IMR-90 (cell line): ENCODE measurements at regions not wholly inside any gene's neighbourhood (a gene's known extent, or its start where the extent isn't known, plus 50 kb on each side); places are given as distances from the start of the nearest gene placed in this dataset.

Source experiments
- FOS ChIP-seq: fragments of 150-350 bp; IDR thresholded peaks from 2 replicates; pipeline ENCODE4 v1.6.1; 2016; ENCODE audit warnings: low read depth, low read length
- MXI1 ChIP-seq: IDR thresholded peaks from 2 replicates; pipeline ENCODE4 v1.6.1; 2012; ENCODE audit warnings: low read depth, mild to moderate bottlenecking, low read length, moderate library complexity, borderline replicate concordance
- POLR2A ChIP-seq: IDR thresholded peaks from 2 replicates; pipeline ENCODE4 v1.6.1; 2012; ENCODE audit warnings: mild to moderate bottlenecking, low read depth, low read length
- RAD21 ChIP-seq: IDR thresholded peaks from 2 replicates; pipeline ENCODE4 v1.6.1; 2012; ENCODE audit warnings: low read length, improper control_type of control experiment
- RFX5 ChIP-seq: IDR thresholded peaks from 2 replicates; pipeline ENCODE4 v1.8.0; 2012; ENCODE audit warnings: low read depth, mild to moderate bottlenecking, low read length, moderate library complexity
- TF ChIP-seq, protein P1 (sequence below): conservative IDR thresholded peaks from 2 replicates; pipeline ENCODE4 v1.5.1; 2012; ENCODE audit warnings: mild to moderate bottlenecking, low read depth, low read length, improper control_type of control experiment
- TF ChIP-seq, protein P2 (sequence below): fragments of 150-350 bp; IDR thresholded peaks from 2 replicates; pipeline ENCODE4 v1.6.1; 2017; ENCODE audit warnings: mild to moderate bottlenecking, antibody characterized with exemption, low read length, low read depth

DNA sequence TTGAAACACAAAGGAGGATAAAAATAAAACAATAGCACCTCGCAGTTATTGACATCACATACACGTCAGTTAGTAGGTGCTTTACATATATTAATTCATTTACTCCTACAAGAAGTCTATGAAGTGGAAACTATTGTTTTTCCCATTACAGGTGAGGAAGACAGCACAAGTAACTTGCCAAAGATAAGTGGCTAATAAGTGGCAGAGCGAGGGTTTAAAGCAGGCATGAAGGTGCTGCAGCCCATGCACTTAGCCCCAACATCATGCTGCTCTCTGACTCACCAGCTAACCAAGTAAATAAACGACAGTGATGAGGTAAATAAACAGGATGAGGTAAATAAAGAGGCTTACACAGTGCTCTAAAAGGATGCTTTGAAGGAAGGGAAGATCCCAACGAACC, 498.6 kb upstream of the ZEB2 start:
- TF ChIP-seq, protein P1, sequence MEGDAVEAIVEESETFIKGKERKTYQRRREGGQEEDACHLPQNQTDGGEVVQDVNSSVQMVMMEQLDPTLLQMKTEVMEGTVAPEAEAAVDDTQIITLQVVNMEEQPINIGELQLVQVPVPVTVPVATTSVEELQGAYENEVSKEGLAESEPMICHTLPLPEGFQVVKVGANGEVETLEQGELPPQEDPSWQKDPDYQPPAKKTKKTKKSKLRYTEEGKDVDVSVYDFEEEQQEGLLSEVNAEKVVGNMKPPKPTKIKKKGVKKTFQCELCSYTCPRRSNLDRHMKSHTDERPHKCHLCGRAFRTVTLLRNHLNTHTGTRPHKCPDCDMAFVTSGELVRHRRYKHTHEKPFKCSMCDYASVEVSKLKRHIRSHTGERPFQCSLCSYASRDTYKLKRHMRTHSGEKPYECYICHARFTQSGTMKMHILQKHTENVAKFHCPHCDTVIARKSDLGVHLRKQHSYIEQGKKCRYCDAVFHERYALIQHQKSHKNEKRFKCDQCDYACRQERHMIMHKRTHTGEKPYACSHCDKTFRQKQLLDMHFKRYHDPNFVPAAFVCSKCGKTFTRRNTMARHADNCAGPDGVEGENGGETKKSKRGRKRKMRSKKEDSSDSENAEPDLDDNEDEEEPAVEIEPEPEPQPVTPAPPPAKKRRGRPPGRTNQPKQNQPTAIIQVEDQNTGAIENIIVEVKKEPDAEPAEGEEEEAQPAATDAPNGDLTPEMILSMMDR, result no peak
- TF ChIP-seq RAD21 (no peak), POLR2A (no peak), RFX5 (no peak), MXI1 (no peak), FOS (no peak)
- TF ChIP-seq, protein P2, sequence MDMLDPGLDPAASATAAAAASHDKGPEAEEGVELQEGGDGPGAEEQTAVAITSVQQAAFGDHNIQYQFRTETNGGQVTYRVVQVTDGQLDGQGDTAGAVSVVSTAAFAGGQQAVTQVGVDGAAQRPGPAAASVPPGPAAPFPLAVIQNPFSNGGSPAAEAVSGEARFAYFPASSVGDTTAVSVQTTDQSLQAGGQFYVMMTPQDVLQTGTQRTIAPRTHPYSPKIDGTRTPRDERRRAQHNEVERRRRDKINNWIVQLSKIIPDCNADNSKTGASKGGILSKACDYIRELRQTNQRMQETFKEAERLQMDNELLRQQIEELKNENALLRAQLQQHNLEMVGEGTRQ, result no peak
